Colonic mucosa (tissue), 4 donors: ENCODE measurements at regions not wholly inside any gene's neighbourhood (a gene's known extent, or its start where the extent isn't known, plus 50 kb on each side); places are given as distances from the start of the nearest gene placed in this dataset.

ENCODE experiments used
- DNase-seq: peaks from one replicate; pipeline ENCODE4 v3.0.0-alpha.2; 2020
- H3K27ac ChIP-seq: fragments of 200-600 bp; one replicate; pipeline ENCODE4 v1.8.0; 2021
- H3K27me3 ChIP-seq: fragments of 200-600 bp; one replicate; pipeline ENCODE4 v1.8.0; 2021
- H3K36me3 ChIP-seq: fragments of 200-600 bp; one replicate; pipeline ENCODE4 v1.8.0; 2021
- H3K4me1 ChIP-seq: fragments of 200-600 bp; one replicate; pipeline ENCODE4 v1.8.0; 2021; ENCODE audit warnings: mild to moderate bottlenecking
- H3K4me3 ChIP-seq: fragments of 200-600 bp; one replicate; pipeline ENCODE4 v1.8.0; 2021
- H3K9ac ChIP-seq, 2 donors: one replicate each; pipeline ENCODE4 v1.7.0; 2013; ENCODE audit warnings: control low read depth in 2 of 2, low read depth in 2 of 2, low read length in 2 of 2
- H3K9me3 ChIP-seq: fragments of 200-600 bp; one replicate; pipeline ENCODE4 v1.8.0; 2021
- intact Hi-C: fragments of 100-400 bp; cut with DNase I; formaldehyde crosslinking; loops from one replicate; pipeline ENCODE4 v1.14.1; 2022
- TF ChIP-seq, protein P1 (sequence below): fragments of 200-600 bp; IDR thresholded peaks from one replicate; pipeline ENCODE4 v1.8.0; 2022; ENCODE audit warnings: antibody characterized with exemption, mild to moderate bottlenecking
- donor health status: healthy.
- donor health status: DM: no; HTN: no; CAD: no.
- donor health status: DM: no; HTN: no; CAD: no.

DNA sequence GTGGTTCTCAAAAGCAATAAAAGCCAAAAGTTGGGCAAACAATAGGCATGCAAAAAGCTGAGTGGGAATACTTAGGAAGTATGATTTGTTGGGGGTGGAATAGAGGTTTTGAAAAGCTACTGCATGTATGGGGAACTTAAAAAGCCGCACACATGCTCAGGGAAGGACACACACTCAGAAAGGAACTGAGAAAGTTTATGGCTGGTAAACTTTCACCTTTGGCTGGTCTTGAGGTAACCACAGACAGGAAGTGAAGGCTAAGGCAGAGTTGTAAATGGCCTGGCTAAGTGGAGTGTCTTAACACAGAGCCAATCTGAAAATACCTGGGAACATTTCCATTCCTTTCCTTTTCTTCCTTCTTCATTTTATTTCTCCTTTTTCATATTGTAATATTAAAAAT, 134.5 kb upstream of the EXOC2 start:
- Histone ChIP-seq H3K4me3 (no peak overlapping the region), H3K27ac (no peak overlapping the region), H3K9ac (no peak overlapping the region), H3K27me3 (no peaks in the 10 kb centered on the region), H3K4me1 (no peaks in the 10 kb centered on the region), H3K9me3 (no peaks in the 10 kb centered on the region), H3K36me3 (no peaks in the 10 kb centered on the region)
- no peak for DNase-seq
- intact Hi-C loops, result no loop called here
- TF ChIP-seq, protein P1, sequence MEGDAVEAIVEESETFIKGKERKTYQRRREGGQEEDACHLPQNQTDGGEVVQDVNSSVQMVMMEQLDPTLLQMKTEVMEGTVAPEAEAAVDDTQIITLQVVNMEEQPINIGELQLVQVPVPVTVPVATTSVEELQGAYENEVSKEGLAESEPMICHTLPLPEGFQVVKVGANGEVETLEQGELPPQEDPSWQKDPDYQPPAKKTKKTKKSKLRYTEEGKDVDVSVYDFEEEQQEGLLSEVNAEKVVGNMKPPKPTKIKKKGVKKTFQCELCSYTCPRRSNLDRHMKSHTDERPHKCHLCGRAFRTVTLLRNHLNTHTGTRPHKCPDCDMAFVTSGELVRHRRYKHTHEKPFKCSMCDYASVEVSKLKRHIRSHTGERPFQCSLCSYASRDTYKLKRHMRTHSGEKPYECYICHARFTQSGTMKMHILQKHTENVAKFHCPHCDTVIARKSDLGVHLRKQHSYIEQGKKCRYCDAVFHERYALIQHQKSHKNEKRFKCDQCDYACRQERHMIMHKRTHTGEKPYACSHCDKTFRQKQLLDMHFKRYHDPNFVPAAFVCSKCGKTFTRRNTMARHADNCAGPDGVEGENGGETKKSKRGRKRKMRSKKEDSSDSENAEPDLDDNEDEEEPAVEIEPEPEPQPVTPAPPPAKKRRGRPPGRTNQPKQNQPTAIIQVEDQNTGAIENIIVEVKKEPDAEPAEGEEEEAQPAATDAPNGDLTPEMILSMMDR, result no peak

DNA sequence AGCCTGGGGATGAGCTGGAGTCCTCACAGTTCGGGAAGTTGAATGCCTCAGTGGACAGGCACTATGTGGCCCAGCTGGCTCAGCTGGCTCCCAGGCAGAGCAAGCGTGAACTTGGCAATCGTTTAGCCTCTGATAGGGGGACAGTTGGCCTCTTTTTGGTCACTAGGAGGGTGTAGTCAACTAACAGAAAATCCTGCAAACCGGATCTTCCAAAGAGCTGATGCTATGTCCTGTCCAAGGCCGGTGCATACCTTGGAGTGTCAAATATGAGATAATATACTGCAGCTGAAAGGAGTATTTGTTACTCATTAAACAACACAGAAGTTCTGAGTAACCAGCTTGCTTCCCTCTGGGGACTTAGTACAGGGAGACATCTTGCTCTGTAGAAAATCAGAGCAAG, 126.2 kb upstream of the EXOC2 start:
- Histone ChIP-seq H3K27ac (no peak overlapping the region), H3K4me1 (no peaks in the 10 kb centered on the region), H3K27me3 (no peaks in the 10 kb centered on the region), H3K9me3 (no peaks in the 10 kb centered on the region), H3K36me3 (no peaks in the 10 kb centered on the region), H3K9ac (no peak overlapping the region), H3K4me3 (no peak overlapping the region)
- intact Hi-C loops, result no loop called here
- TF ChIP-seq, protein P1, result no peak
- no peak for DNase-seq

DNA sequence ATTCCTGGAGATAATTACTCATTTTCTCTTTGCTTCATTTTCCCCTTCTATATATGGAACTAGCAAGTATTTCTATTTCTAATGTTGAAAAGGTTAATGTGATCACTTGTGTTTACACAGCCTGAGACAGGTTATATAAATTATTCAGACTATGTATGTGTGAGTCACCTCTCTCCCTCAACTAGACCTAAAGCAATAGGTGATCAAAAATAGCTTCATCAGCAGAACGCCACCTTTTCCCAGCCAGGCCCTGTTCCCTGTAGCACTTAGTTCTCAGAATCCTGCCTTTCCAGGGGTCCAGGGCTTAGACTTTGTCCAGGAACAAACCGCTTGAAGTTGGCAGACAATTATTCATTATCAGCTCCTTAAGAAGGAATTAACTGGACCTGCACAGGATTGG, 125.3 kb upstream of the EXOC2 start:
- no peak for DNase-seq
- Histone ChIP-seq H3K4me1 (no peaks in the 10 kb centered on the region), H3K27ac (no peak overlapping the region), H3K9me3 (no peaks in the 10 kb centered on the region), H3K4me3 (no peak overlapping the region), H3K27me3 (no peaks in the 10 kb centered on the region), H3K9ac (no peak overlapping the region), H3K36me3 (no peaks in the 10 kb centered on the region)
- TF ChIP-seq, protein P1, result no peak
- intact Hi-C loops, result no loop called here

DNA sequence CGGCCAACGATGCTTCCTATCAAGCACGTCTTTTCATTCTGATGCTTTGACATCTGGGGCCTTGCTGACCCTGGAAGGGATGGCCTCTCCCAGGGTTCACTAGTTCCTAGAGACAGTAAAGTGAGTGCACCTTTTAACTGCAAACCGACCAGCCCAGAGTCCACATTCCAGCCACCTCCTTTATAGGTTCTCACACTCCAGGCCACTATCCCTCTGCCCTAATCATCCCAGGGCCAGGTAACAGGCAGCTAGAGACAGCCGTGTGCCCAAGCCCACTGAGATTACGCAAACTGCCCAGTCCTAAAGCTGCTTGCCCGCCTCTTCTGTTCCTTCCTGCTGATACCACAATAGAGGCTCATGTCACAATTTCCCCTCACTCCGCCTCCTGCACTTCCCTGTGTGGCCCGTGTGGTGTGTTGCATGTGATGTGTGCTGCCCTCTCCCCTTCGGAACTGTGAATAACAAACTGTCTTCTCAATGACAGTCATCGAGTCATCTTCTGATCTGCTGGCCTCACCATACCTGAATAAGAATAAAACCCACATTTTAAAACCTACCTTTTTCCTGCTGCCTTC, 123.7 kb upstream of the EXOC2 start:
- no peaks in the 10 kb centered on the region for H3K36me3 ChIP-seq
- no peak overlapping the region for H3K4me3 ChIP-seq
- no peak for DNase-seq
- intact Hi-C loops, result no loop called here
- H3K9me3 ChIP-seq, result no peaks in the 10 kb centered on the region
- H3K27ac ChIP-seq, result no peak overlapping the region
- no peaks in the 10 kb centered on the region for H3K27me3 ChIP-seq
- TF ChIP-seq, protein P1, result no peak
- no peaks in the 10 kb centered on the region for H3K4me1 ChIP-seq
- H3K9ac ChIP-seq, result no peak overlapping the region

DNA sequence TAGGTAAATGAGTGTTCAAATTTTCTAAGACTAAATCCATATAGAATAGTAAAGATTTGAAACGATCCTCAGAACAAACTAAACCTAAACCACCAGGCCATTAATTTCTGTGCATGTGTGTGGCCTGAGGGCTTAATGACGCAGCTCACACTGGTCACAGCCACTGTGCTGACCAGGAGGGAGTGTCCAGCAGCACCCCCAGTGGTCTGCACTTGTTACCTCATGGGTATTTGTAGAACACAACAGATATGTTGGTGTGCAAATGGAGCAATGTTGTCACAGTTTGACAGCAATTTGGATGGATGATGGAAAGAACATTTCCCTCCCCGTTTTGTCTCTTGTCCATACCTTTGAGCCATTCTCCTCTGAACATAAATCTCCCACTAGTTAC, 122.4 kb upstream of the EXOC2 start:
- Histone ChIP-seq H3K4me1 (no peaks in the 10 kb centered on the region), H3K27ac (no peak overlapping the region), H3K36me3 (no peaks in the 10 kb centered on the region), H3K4me3 (no peak overlapping the region), H3K9ac (no peak overlapping the region), H3K27me3 (no peaks in the 10 kb centered on the region), H3K9me3 (no peaks in the 10 kb centered on the region)
- TF ChIP-seq, protein P1, result no peak
- no peak for DNase-seq
- intact Hi-C loops, result no loop called here
